Effector memory CD4-positive, alpha-beta T cell (primary cell): ENCODE measurements at regions not wholly inside any gene's neighbourhood (a gene's known extent, or its start where the extent isn't known, plus 50 kb on each side); places are given as distances from the start of the nearest gene placed in this dataset.

Source experiments
- DNase-seq, 3 donors: peaks; one replicate each; pipeline ENCODE4 v3.0.0-alpha.2; 2020
- H3K27ac ChIP-seq: 2 replicates; pipeline ENCODE4 v1.7.0; 2013; ENCODE audit warnings: mild to moderate bottlenecking, low read length, moderate library complexity; ENCODE audit not compliant: insufficient read depth, poor library complexity, severe bottlenecking
- H3K27me3 ChIP-seq: replicated peaks from 2 replicates; pipeline ENCODE4 v1.7.0; 2013; ENCODE audit warnings: mild to moderate bottlenecking, low read length; ENCODE audit not compliant: insufficient read depth, control insufficient read depth, poor library complexity, severe bottlenecking
- H3K36me3 ChIP-seq: 2 replicates; pipeline ENCODE4 v1.7.0; 2013; ENCODE audit warnings: mild to moderate bottlenecking, low read length, moderate library complexity; ENCODE audit not compliant: control insufficient read depth, insufficient read depth
- H3K4me1 ChIP-seq: 2 replicates; pipeline ENCODE4 v1.7.0; 2013; ENCODE audit warnings: low read length, mild to moderate bottlenecking; ENCODE audit not compliant: control insufficient read depth, insufficient read depth, poor library complexity, severe bottlenecking
- H3K4me3 ChIP-seq: 2 replicates; pipeline ENCODE4 v1.7.0; 2013; ENCODE audit warnings: low read length, low read depth, mild to moderate bottlenecking; ENCODE audit not compliant: insufficient read depth, poor library complexity, severe bottlenecking
- H3K9me3 ChIP-seq: 2 replicates; pipeline ENCODE4 v1.7.0; 2013; ENCODE audit warnings: mild to moderate bottlenecking, low read length, moderate library complexity; ENCODE audit not compliant: control insufficient read depth

GRCh38 chr5:123879071-123879470, 367.1 kb downstream of the CSNK1G3 start:
- Histone ChIP-seq H3K36me3 (no peaks in the 10 kb centered on the region), H3K4me3 (no peak overlapping the region), H3K27me3 (no peaks in the 10 kb centered on the region), H3K27ac (no peak overlapping the region), H3K4me1 (no peaks in the 10 kb centered on the region), H3K9me3 (no peaks in the 10 kb centered on the region)
- DNase-seq, result no peak

- Histone ChIP-seq H3K4me3 (no peak overlapping the region), H3K36me3 (no peaks in the 10 kb centered on the region), H3K27ac (no peak overlapping the region), H3K4me1 (no peaks in the 10 kb centered on the region), H3K27me3 (no peaks in the 10 kb centered on the region), H3K9me3 (no peaks in the 10 kb centered on the region)
- no peak for DNase-seq
These were observed 364.4 kb downstream of the CSNK1G3 start for GRCh38 chr5:123876276-123876790.

- Histone ChIP-seq H3K27ac (no peak overlapping the region), H3K9me3 (no peaks in the 10 kb centered on the region), H3K27me3 (no peaks in the 10 kb centered on the region), H3K4me3 (no peak overlapping the region), H3K4me1 (no peaks in the 10 kb centered on the region), H3K36me3 (no peaks in the 10 kb centered on the region)
- no peak for DNase-seq
These were observed 363.7 kb downstream of the CSNK1G3 start for GRCh38 chr5:123875561-123876275.

GRCh38 chr5:123874600-123875201, 362.7 kb downstream of the CSNK1G3 start:
- Histone ChIP-seq H3K36me3 (no peaks in the 10 kb centered on the region), H3K27me3 (no peaks in the 10 kb centered on the region), H3K4me1 (no peaks in the 10 kb centered on the region), H3K9me3 (no peaks in the 10 kb centered on the region), H3K27ac (no peak overlapping the region), H3K4me3 (no peak overlapping the region)
- DNase-seq, result no peak

- H3K36me3 ChIP-seq, result no peaks in the 10 kb centered on the region
- no peak overlapping the region for H3K4me3 ChIP-seq
- H3K9me3 ChIP-seq, result no peaks in the 10 kb centered on the region
- no peak for DNase-seq
- H3K27ac ChIP-seq, result no peak overlapping the region
- no peaks in the 10 kb centered on the region for H3K27me3 ChIP-seq
- H3K4me1 ChIP-seq, result no peaks in the 10 kb centered on the region
These were observed 361.9 kb downstream of the CSNK1G3 start for GRCh38 chr5:123873846-123874245.

- no peaks in the 10 kb centered on the region for H3K4me1 ChIP-seq
- H3K27ac ChIP-seq, result no peak overlapping the region
- no peaks in the 10 kb centered on the region for H3K27me3 ChIP-seq
- DNase-seq, result no peak
- H3K4me3 ChIP-seq, result no peak overlapping the region
- H3K36me3 ChIP-seq, result no peaks in the 10 kb centered on the region
- H3K9me3 ChIP-seq, result no peaks in the 10 kb centered on the region
These were observed 359.4 kb downstream of the CSNK1G3 start for GRCh38 chr5:123871373-123871772.

GRCh38 chr5:123868881-123869280, 356.9 kb downstream of the CSNK1G3 start:
- no peaks in the 10 kb centered on the region for H3K27me3 ChIP-seq
- H3K9me3 ChIP-seq, result no peaks in the 10 kb centered on the region
- DNase-seq, result no peak
- H3K4me3 ChIP-seq, result no peak overlapping the region
- no peaks in the 10 kb centered on the region for H3K36me3 ChIP-seq
- no peaks in the 10 kb centered on the region for H3K4me1 ChIP-seq
- no peak overlapping the region for H3K27ac ChIP-seq

GRCh38 chr5:123868267-123868666, 356.3 kb downstream of the CSNK1G3 start:
- Histone ChIP-seq H3K4me1 (no peaks in the 10 kb centered on the region), H3K4me3 (no peak overlapping the region)

GRCh38 chr5:123865641-123866040, 353.7 kb downstream of the CSNK1G3 start:
- H3K27me3 ChIP-seq, result no peaks in the 10 kb centered on the region
- H3K4me1 ChIP-seq, result no peaks in the 10 kb centered on the region
- no peaks in the 10 kb centered on the region for H3K9me3 ChIP-seq
- no peak overlapping the region for H3K4me3 ChIP-seq
- no peaks in the 10 kb centered on the region for H3K36me3 ChIP-seq
- H3K27ac ChIP-seq, result no peak overlapping the region
- DNase-seq, result no peak

More at GRCh38 chr5:123868267-123868666, 356.3 kb downstream of the CSNK1G3 start:
- Histone ChIP-seq H3K27me3 (no peaks in the 10 kb centered on the region), H3K9me3 (no peaks in the 10 kb centered on the region), H3K36me3 (no peaks in the 10 kb centered on the region), H3K27ac (no peak overlapping the region)
- DNase-seq, result no peak

- Histone ChIP-seq H3K4me3 (no peak overlapping the region), H3K9me3 (no peaks in the 10 kb centered on the region), H3K27me3 (no peaks in the 10 kb centered on the region), H3K4me1 (no peaks in the 10 kb centered on the region), H3K36me3 (no peaks in the 10 kb centered on the region), H3K27ac (no peak overlapping the region)
- DNase-seq, result no peak
These were observed 352.6 kb downstream of the CSNK1G3 start for GRCh38 chr5:123864578-123864977.
